ENCODE measurements at regions not wholly inside any gene's neighbourhood (a gene's known extent, or its start where the extent isn't known, plus 50 kb on each side); places are given as distances from the start of the nearest gene placed in this dataset.

- no peak overlapping the region for H2AK5ac ChIP-seq (ENCODE audit: low read depth, low read length)
- no peak overlapping the region for H2AFZ ChIP-seq (replicated peaks; ENCODE audit: low read length, poor library complexity)
- no TSS peak for BruUV-seq (replicated peaks)
- no peak overlapping the region for H3K56ac ChIP-seq (ENCODE audit: extremely low read depth, insufficient read depth, low read length)
- H2BK5ac ChIP-seq (ENCODE audit: low read depth, low read length, poor library complexity, severe bottlenecking), result no peak overlapping the region
- no peak overlapping the region for H3K4me2 ChIP-seq (ENCODE audit: low read depth, low read length)
- no peaks in the 10 kb centered on the region for H3K9me1 ChIP-seq (ENCODE audit: insufficient read depth, low read length)
- H4K91ac ChIP-seq (ENCODE audit: insufficient read depth, low read depth, low read length), result no peak overlapping the region
- no peak overlapping the region for H3K9ac ChIP-seq (ENCODE audit: low read depth, low read length)
- H3K27ac ChIP-seq (ENCODE audit: insufficient read depth, low read length), result peak overlapping the region; percentile 49; the same call in 1 of the 2 replicates
- no peaks in the 10 kb centered on the region for H3K9me3 ChIP-seq (ENCODE audit: control insufficient read depth, insufficient read depth, low read length)
- H2BK20ac ChIP-seq (ENCODE audit: low read depth, low read length), result no peak overlapping the region
- H4K8ac ChIP-seq (ENCODE audit: low read depth in 2 of 2, low read length in 2 of 2), result no peak overlapping the region
- H3K27me3 ChIP-seq (ENCODE audit: control insufficient read depth, insufficient read depth, low read length), result peaks cover 2% of the 10 kb centered on the region; the same call in 1 of the 2 replicates
- H3K79me1 ChIP-seq (ENCODE audit: low read depth in 1 of 2, low read length in 2 of 2), result no peaks in the 10 kb centered on the region
- no peaks in the 10 kb centered on the region for H4K20me1 ChIP-seq (ENCODE audit: insufficient read depth, low read length)
- intact Hi-C loops (cut with micrococcal nuclease), result no loop called here
- TF ChIP-seq CEBPB (IDR thresholded peaks at IDR 0.05; ENCODE audit: low read depth, low read length) (no peak), ELK1 (IDR thresholded peaks at IDR 0.05; ENCODE audit: borderline replicate concordance, low read depth, low read length) (no peak), MXI1 (IDR thresholded peaks at IDR 0.05; ENCODE audit: borderline replicate concordance, low read depth, low read length) (no peak), POLR2A (IDR thresholded peaks at IDR 0.05; ENCODE audit: low read depth, low read length) (no peak), MAZ (IDR thresholded peaks at IDR 0.05; ENCODE audit: borderline replicate concordance, low read depth, low read length) (no peak), NFE2L2 (IDR thresholded peaks at IDR 0.05; ENCODE audit: low read depth, low read length) (no peak), RCOR1 (IDR thresholded peaks at IDR 0.05; ENCODE audit: insufficient replicate concordance, low read length) (no peak), CHD1 (IDR thresholded peaks at IDR 0.05; ENCODE audit: low read depth, low read length) (no peak), RFX5 (IDR thresholded peaks at IDR 0.05; ENCODE audit: low read depth, low read length) (no peak), BHLHE40 (IDR thresholded peaks at IDR 0.05; ENCODE audit: low read depth, low read length) (no peak), RAD21 (IDR thresholded peaks at IDR 0.05; ENCODE audit: low read length) (no peak), USF2 (IDR thresholded peaks at IDR 0.05; ENCODE audit: low read depth, low read length) (no peak), FOS (IDR thresholded peaks at IDR 0.05; ENCODE audit: low read depth, low read length) (no peak), MAFK (IDR thresholded peaks at IDR 0.05; ENCODE audit: low read depth, low read length) (no peak), SMC3 (IDR thresholded peaks at IDR 0.05; ENCODE audit: low read depth, low read length) (no peak), CTCF (conservative IDR thresholded peaks at IDR 0.05; ENCODE audit: low read depth, low read length) (no peak)
- dilution Hi-C loops (cut with HindIII; ENCODE audit: low sequenced_read_pairs, unreplicated experiment), result no loop called here
- no peak overlapping the region for H3K23ac ChIP-seq (ENCODE audit: low read depth, low read length)
- CTCF ChIA-PET, result no interaction called here
- no peak overlapping the region for H2BK15ac ChIP-seq (ENCODE audit: low read depth, low read length)
- DNase-seq (no peak), ATAC-seq (ENCODE audit: low read depth) (peak; percentile 21)
- no peaks in the 10 kb centered on the region for H3K4me1 ChIP-seq (ENCODE audit: control insufficient read depth, insufficient read depth, low read length)
- H2BK120ac ChIP-seq (ENCODE audit: low read depth, low read length), result no peak overlapping the region
- POLR2A ChIA-PET (ENCODE audit: unreplicated experiment), result no interaction called here
- H3K4ac ChIP-seq (ENCODE audit: low read depth, low read length), result no peak overlapping the region
- 33% methylated on average over 1 of the region's 5 CpGs; no CpG with 5 or more reads in 1 of the 2 experiments for WGBS, 2 experiments (ENCODE audit: extremely low coverage in 2 of 2, insufficient read length in 1 of 2)
- no peak overlapping the region for H3K18ac ChIP-seq (ENCODE audit: low read depth, low read length)
- H3K14ac ChIP-seq (replicated peaks; ENCODE audit: low read depth, low read length), result peak overlapping the region; percentile 29; the same call in 1 of the 2 replicates
- no peak overlapping the region for H4K5ac ChIP-seq (ENCODE audit: low read depth, low read length)
- no peak overlapping the region for H2AK9ac ChIP-seq (replicated peaks; ENCODE audit: low read depth, low read length, poor library complexity)
- H3K4me3 ChIP-seq (ENCODE audit: insufficient read depth, low read depth, low read length), result no peak overlapping the region
- in situ Hi-C loops (cut with MboI; ENCODE audit: low sequenced_read_pairs), result no loop called here
- H3K36me3 ChIP-seq (ENCODE audit: control insufficient read depth, insufficient read depth, low read length), result no peaks in the 10 kb centered on the region
Observed at GRCh38 chr1:207268753-207269511, 52.5 kb upstream of the CD55 start.
